Loucy (cell line): ENCODE measurements at regions not wholly inside any gene's neighbourhood (a gene's known extent, or its start where the extent isn't known, plus 50 kb on each side); places are given as distances from the start of the nearest gene placed in this dataset.

Experiments used
- CTCF ChIP-seq: fragments of 200-600 bp; sonication (generic); conservative IDR thresholded peaks from 2 replicates; pipeline ENCODE4 v1.5.1; 2014; ENCODE audit warnings: mild to moderate bottlenecking, antibody characterized with exemption, low read length
- EZH2phosphoT487 ChIP-seq: fragments of 200-600 bp; IDR thresholded peaks from 2 replicates; pipeline ENCODE4 v1.6.1; 2018; ENCODE audit warnings: antibody characterized with exemption, mild to moderate bottlenecking, moderate library complexity, borderline replicate concordance

- TF ChIP-seq CTCF = no peak
- TF ChIP-seq EZH2phosphoT487 = no peak
Measured at GRCh38 chr6:14521141-14521540, 403.6 kb downstream of the CD83 start.
